ENCODE measurements at regions not wholly inside any gene's neighbourhood (a gene's known extent, or its start where the extent isn't known, plus 50 kb on each side); places are given as distances from the start of the nearest gene placed in this dataset.

- H3K9me3 Mint-ChIP-seq (ENCODE audit: unreplicated experiment) = peaks cover 7% of the 10 kb centered on the region
- no peak for TF ChIP-seq CTCF (IDR thresholded peaks at IDR 0.05; ENCODE audit: partially characterized antibody, unreplicated experiment)
- H3K27me3 Mint-ChIP-seq (ENCODE audit: unreplicated experiment) = peaks cover 7% of the 10 kb centered on the region
- H3K4me3 Mint-ChIP-seq (ENCODE audit: unreplicated experiment) = no peak overlapping the region
- peaks cover 11% of the 10 kb centered on the region for H3K4me1 Mint-ChIP-seq (ENCODE audit: low read depth, unreplicated experiment)
- DNase-seq = no peak
- no peak overlapping the region for H3K27ac Mint-ChIP-seq (ENCODE audit: unreplicated experiment)
- H3K36me3 Mint-ChIP-seq (ENCODE audit: unreplicated experiment) = no peaks in the 10 kb centered on the region
Measured at GRCh38 chr10:124245806-124246440, 152.5 kb upstream of the CHST15 start.

- TF ChIP-seq CTCF (IDR thresholded peaks at IDR 0.05; ENCODE audit: partially characterized antibody, unreplicated experiment) = no peak
- Mint-ChIP-seq H3K27ac (ENCODE audit: unreplicated experiment) (no peak overlapping the region), H3K27me3 (ENCODE audit: unreplicated experiment) (peaks cover 3% of the 10 kb centered on the region), H3K4me3 (ENCODE audit: unreplicated experiment) (no peak overlapping the region), H3K9me3 (ENCODE audit: unreplicated experiment) (peaks cover 7% of the 10 kb centered on the region), H3K4me1 (ENCODE audit: low read depth, unreplicated experiment) (peaks cover 8% of the 10 kb centered on the region), H3K36me3 (ENCODE audit: unreplicated experiment) (no peaks in the 10 kb centered on the region)
- no peak for DNase-seq
Measured at GRCh38 chr10:124245191-124245590, 151.8 kb upstream of the CHST15 start.

- peaks cover 7% of the 10 kb centered on the region for H3K4me1 Mint-ChIP-seq (ENCODE audit: low read depth, unreplicated experiment)
- H3K9me3 Mint-ChIP-seq (ENCODE audit: unreplicated experiment) = peaks cover 7% of the 10 kb centered on the region
- no peak overlapping the region for H3K4me3 Mint-ChIP-seq (ENCODE audit: unreplicated experiment)
- no peak for TF ChIP-seq CTCF (IDR thresholded peaks at IDR 0.05; ENCODE audit: partially characterized antibody, unreplicated experiment)
- DNase-seq = no peak
- H3K27me3 Mint-ChIP-seq (ENCODE audit: unreplicated experiment) = peaks cover 3% of the 10 kb centered on the region
- no peaks in the 10 kb centered on the region for H3K36me3 Mint-ChIP-seq (ENCODE audit: unreplicated experiment)
- H3K27ac Mint-ChIP-seq (ENCODE audit: unreplicated experiment) = no peak overlapping the region
Measured at GRCh38 chr10:124244256-124244877, 151.0 kb upstream of the CHST15 start.

DNA sequence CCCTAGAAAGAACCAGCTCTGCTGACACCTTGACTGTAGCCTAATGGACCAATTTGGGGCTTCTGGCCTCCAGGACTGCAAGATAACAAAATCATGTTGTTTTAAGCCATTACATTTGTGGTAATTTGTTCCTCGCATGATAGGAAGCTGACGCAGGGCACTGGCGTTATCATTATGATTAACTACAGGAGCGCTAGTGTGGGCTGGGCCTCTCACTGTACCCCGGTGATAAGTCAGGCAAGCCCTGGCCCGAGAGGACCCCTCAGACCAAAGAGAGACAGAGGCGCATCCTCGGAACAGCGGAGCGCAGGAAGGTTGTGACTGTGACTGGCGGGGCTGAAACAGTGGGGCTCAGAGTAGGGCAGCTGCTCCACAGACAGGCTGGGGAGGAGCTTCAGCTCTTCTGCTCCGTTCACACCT is 150.3 kb upstream of the CHST15 start:
- DNase-seq = no peak
- Mint-ChIP-seq H3K27me3 (ENCODE audit: unreplicated experiment) (peaks cover 3% of the 10 kb centered on the region), H3K4me1 (ENCODE audit: low read depth, unreplicated experiment) (peaks cover 7% of the 10 kb centered on the region), H3K4me3 (ENCODE audit: unreplicated experiment) (no peak overlapping the region), H3K9me3 (ENCODE audit: unreplicated experiment) (peaks cover 7% of the 10 kb centered on the region), H3K36me3 (ENCODE audit: unreplicated experiment) (no peaks in the 10 kb centered on the region), H3K27ac (ENCODE audit: unreplicated experiment) (no peak overlapping the region)
- no peak for TF ChIP-seq CTCF (IDR thresholded peaks at IDR 0.05; ENCODE audit: partially characterized antibody, unreplicated experiment)

DNA sequence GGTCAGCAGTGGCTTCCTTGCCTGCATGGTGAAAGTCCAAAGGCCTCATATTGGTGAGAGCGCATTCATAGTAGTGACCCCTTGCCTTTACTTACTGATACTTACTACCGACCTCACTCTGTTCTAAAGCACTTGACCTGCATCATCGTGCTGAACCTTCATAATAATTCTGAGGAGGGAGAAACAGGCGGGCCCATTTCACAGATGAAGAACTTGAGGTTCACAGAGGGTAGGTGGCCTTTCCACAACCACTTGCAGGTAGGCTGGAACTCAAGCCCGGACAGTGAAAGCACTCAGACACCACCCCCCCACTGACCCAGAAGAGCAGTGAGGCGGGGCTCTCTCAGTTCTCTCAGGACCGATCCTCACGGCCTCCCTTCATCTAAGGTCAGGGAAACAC is 149.4 kb upstream of the CHST15 start:
- Mint-ChIP-seq H3K27me3 (ENCODE audit: unreplicated experiment) (peaks cover 4% of the 10 kb centered on the region), H3K4me1 (ENCODE audit: low read depth, unreplicated experiment) (peaks cover 7% of the 10 kb centered on the region), H3K36me3 (ENCODE audit: unreplicated experiment) (no peaks in the 10 kb centered on the region), H3K27ac (ENCODE audit: unreplicated experiment) (no peak overlapping the region), H3K9me3 (ENCODE audit: unreplicated experiment) (peaks cover 7% of the 10 kb centered on the region), H3K4me3 (ENCODE audit: unreplicated experiment) (no peak overlapping the region)
- no peak for DNase-seq
- no peak for TF ChIP-seq CTCF (IDR thresholded peaks at IDR 0.05; ENCODE audit: partially characterized antibody, unreplicated experiment)
